ENCODE measurements at regions not wholly inside any gene's neighbourhood (a gene's known extent, or its start where the extent isn't known, plus 50 kb on each side); places are given as distances from the start of the nearest gene placed in this dataset.

- no peaks in the 10 kb centered on the region for H3K4me1 ChIP-seq (ENCODE audit: insufficient read depth, low read length)
- H3K27me3 Mint-ChIP-seq: peaks cover 0 to 8% of the 10 kb centered on the region in 2 donors
- no peaks in the 10 kb centered on the region for H3K4me1 Mint-ChIP-seq
- H3K27me3 ChIP-seq (ENCODE audit: insufficient read depth, low read length): no peaks in the 10 kb centered on the region
- H3K4me3 ChIP-seq (ENCODE audit: low read length in 2 of 2): no peak overlapping the region
- no peak for DNase-seq
- POLR2A ChIA-PET (ENCODE audit: partially characterized antibody): no interaction called here
- no peak overlapping the region for H3K27ac Mint-ChIP-seq
- no peak overlapping the region for H3K27ac ChIP-seq (ENCODE audit: low read depth, low read length)
- no peaks in the 10 kb centered on the region for H3K9me3 ChIP-seq (ENCODE audit: control insufficient read depth in 1 of 2, low read length in 2 of 2)
- H3K36me3 Mint-ChIP-seq: no peaks in the 10 kb centered on the region
- intact Hi-C loops (cut with micrococcal nuclease): no loop called here
- no peak overlapping the region for H3K4me3 Mint-ChIP-seq
- peaks cover 4 to 25% (median 12%) of the 10 kb centered on the region in 8 donors for H3K9me3 Mint-ChIP-seq
- CTCF ChIA-PET (ENCODE audit: partially characterized antibody): no interaction called here
- no peaks in the 10 kb centered on the region for H3K36me3 ChIP-seq (ENCODE audit: insufficient read depth, low read length)
These were observed 236.3 kb upstream of the SPRED2 start for GRCh38 chr2:65668744-65669143.

GRCh38 chr2:65666156-65666725 lies 233.8 kb upstream of the SPRED2 start:
- H3K4me3 ChIP-seq (ENCODE audit: low read length in 2 of 2): no peak overlapping the region
- no peak for DNase-seq
- H3K36me3 Mint-ChIP-seq: no peaks in the 10 kb centered on the region
- no peaks in the 10 kb centered on the region for H3K4me1 ChIP-seq (ENCODE audit: insufficient read depth, low read length)
- H3K4me3 Mint-ChIP-seq: no peak overlapping the region
- POLR2A ChIA-PET (ENCODE audit: partially characterized antibody): no interaction called here
- H3K27ac ChIP-seq (ENCODE audit: low read depth, low read length): no peak overlapping the region
- no peaks in the 10 kb centered on the region for H3K36me3 ChIP-seq (ENCODE audit: insufficient read depth, low read length)
- peaks cover 7 to 17% of the 10 kb centered on the region in 2 donors for H3K27me3 Mint-ChIP-seq
- CTCF ChIA-PET (ENCODE audit: partially characterized antibody): no interaction called here
- H3K9me3 Mint-ChIP-seq: peaks cover 4 to 25% (median 12%) of the 10 kb centered on the region in 8 donors
- H3K27ac Mint-ChIP-seq: no peak overlapping the region
- intact Hi-C loops (cut with micrococcal nuclease): no loop called here
- H3K4me1 Mint-ChIP-seq: no peaks in the 10 kb centered on the region
- H3K9me3 ChIP-seq (ENCODE audit: control insufficient read depth in 1 of 2, low read length in 2 of 2): no peaks in the 10 kb centered on the region
- no peaks in the 10 kb centered on the region for H3K27me3 ChIP-seq (ENCODE audit: insufficient read depth, low read length)

GRCh38 chr2:65664931-65665330 lies 232.5 kb upstream of the SPRED2 start:
- H3K4me1 Mint-ChIP-seq: no peaks in the 10 kb centered on the region
- no peaks in the 10 kb centered on the region for H3K27me3 ChIP-seq (ENCODE audit: insufficient read depth, low read length)
- no peaks in the 10 kb centered on the region for H3K9me3 ChIP-seq (ENCODE audit: control insufficient read depth in 1 of 2, low read length in 2 of 2)
- intact Hi-C loops (cut with micrococcal nuclease): no loop called here
- ChIA-PET POLR2A (ENCODE audit: partially characterized antibody) (no interaction called here), CTCF (ENCODE audit: partially characterized antibody) (no interaction called here)
- H3K4me3 ChIP-seq (ENCODE audit: low read length in 2 of 2): no peak overlapping the region
- H3K36me3 Mint-ChIP-seq: no peaks in the 10 kb centered on the region
- peaks cover 7 to 14% of the 10 kb centered on the region in 2 donors for H3K27me3 Mint-ChIP-seq
- H3K36me3 ChIP-seq (ENCODE audit: insufficient read depth, low read length): no peaks in the 10 kb centered on the region
- no peak for DNase-seq
- H3K9me3 Mint-ChIP-seq: peaks cover 4 to 25% (median 12%) of the 10 kb centered on the region in 8 donors
- H3K27ac Mint-ChIP-seq: no peak overlapping the region
- H3K27ac ChIP-seq (ENCODE audit: low read depth, low read length): no peak overlapping the region
- no peak overlapping the region for H3K4me3 Mint-ChIP-seq
- no peaks in the 10 kb centered on the region for H3K4me1 ChIP-seq (ENCODE audit: insufficient read depth, low read length)

GRCh38 chr2:65663831-65664407 lies 231.5 kb upstream of the SPRED2 start:
- ChIA-PET CTCF (ENCODE audit: partially characterized antibody) (no interaction called here), POLR2A (ENCODE audit: partially characterized antibody) (no interaction called here)
- H3K4me3 Mint-ChIP-seq: no peak overlapping the region
- Histone ChIP-seq H3K4me1 (ENCODE audit: insufficient read depth, low read length) (no peaks in the 10 kb centered on the region), H3K27ac (ENCODE audit: low read depth, low read length) (no peak overlapping the region), H3K27me3 (ENCODE audit: insufficient read depth, low read length) (peaks cover 4% of the 10 kb centered on the region), H3K9me3 (ENCODE audit: control insufficient read depth in 1 of 2, low read length in 2 of 2) (no peaks in the 10 kb centered on the region), H3K36me3 (ENCODE audit: insufficient read depth, low read length) (no peaks in the 10 kb centered on the region), H3K4me3 (ENCODE audit: low read length in 2 of 2) (no peak overlapping the region)
- peaks cover 4 to 16% (median 10%) of the 10 kb centered on the region in 8 donors for H3K9me3 Mint-ChIP-seq
- no peak for DNase-seq
- peaks cover 0 to under 1% (median 0%) of the 10 kb centered on the region in 4 donors for H3K4me1 Mint-ChIP-seq
- peaks cover 11 to 17% of the 10 kb centered on the region in 2 donors for H3K27me3 Mint-ChIP-seq
- intact Hi-C loops (cut with micrococcal nuclease): no loop called here
- no peaks in the 10 kb centered on the region for H3K36me3 Mint-ChIP-seq
- no peak overlapping the region for H3K27ac Mint-ChIP-seq

- Mint-ChIP-seq H3K4me3 (no peak overlapping the region), H3K36me3 (no peaks in the 10 kb centered on the region), H3K27me3 (peaks cover 12 to 20% of the 10 kb centered on the region in 2 donors), H3K27ac (no peak overlapping the region), H3K9me3 (peaks cover 0 to 6% (median 2%) of the 10 kb centered on the region in 8 donors), H3K4me1 (peaks cover 0 to 1% (median 0%) of the 10 kb centered on the region in 4 donors)
- Histone ChIP-seq H3K36me3 (ENCODE audit: insufficient read depth, low read length) (no peaks in the 10 kb centered on the region), H3K27ac (ENCODE audit: low read depth, low read length) (no peak overlapping the region), H3K4me3 (ENCODE audit: low read length in 2 of 2) (no peak overlapping the region), H3K4me1 (ENCODE audit: insufficient read depth, low read length) (no peaks in the 10 kb centered on the region), H3K9me3 (ENCODE audit: control insufficient read depth in 1 of 2, low read length in 2 of 2) (no peaks in the 10 kb centered on the region), H3K27me3 (ENCODE audit: insufficient read depth, low read length) (peaks cover 6% of the 10 kb centered on the region)
- intact Hi-C loops (cut with micrococcal nuclease): no loop called here
- CTCF ChIA-PET (ENCODE audit: partially characterized antibody): no interaction called here
- POLR2A ChIA-PET (ENCODE audit: partially characterized antibody): no interaction called here
- DNase-seq: no peak
These were observed 230.4 kb upstream of the SPRED2 start for GRCh38 chr2:65662654-65663432.

- no peak overlapping the region for H3K27ac Mint-ChIP-seq
- H3K36me3 ChIP-seq (ENCODE audit: insufficient read depth, low read length): no peaks in the 10 kb centered on the region
- peaks cover 12 to 27% of the 10 kb centered on the region in 2 donors for H3K27me3 Mint-ChIP-seq
- H3K27ac ChIP-seq (ENCODE audit: low read depth, low read length): no peak overlapping the region
- ChIA-PET CTCF (ENCODE audit: partially characterized antibody) (no interaction called here), POLR2A (ENCODE audit: partially characterized antibody) (no interaction called here)
- H3K36me3 Mint-ChIP-seq: no peaks in the 10 kb centered on the region
- H3K4me1 Mint-ChIP-seq: peaks cover 0 to 1% (median 0%) of the 10 kb centered on the region in 4 donors
- H3K4me1 ChIP-seq (ENCODE audit: insufficient read depth, low read length): no peaks in the 10 kb centered on the region
- H3K9me3 ChIP-seq (ENCODE audit: control insufficient read depth in 1 of 2, low read length in 2 of 2): no peaks in the 10 kb centered on the region
- intact Hi-C loops (cut with micrococcal nuclease): no loop called here
- H3K4me3 Mint-ChIP-seq: no peak overlapping the region
- peaks cover 0 to 3% (median 1%) of the 10 kb centered on the region in 8 donors for H3K9me3 Mint-ChIP-seq
- peaks cover 6% of the 10 kb centered on the region for H3K27me3 ChIP-seq (ENCODE audit: insufficient read depth, low read length)
- DNase-seq: no peak
- H3K4me3 ChIP-seq (ENCODE audit: low read length in 2 of 2): no peak overlapping the region
These were observed 229.7 kb upstream of the SPRED2 start for GRCh38 chr2:65661980-65662653.

GRCh38 chr2:65660340-65660739 lies 227.9 kb upstream of the SPRED2 start:
- Histone ChIP-seq H3K36me3 (ENCODE audit: insufficient read depth, low read length) (no peaks in the 10 kb centered on the region), H3K27me3 (ENCODE audit: insufficient read depth, low read length) (peaks cover 6% of the 10 kb centered on the region), H3K4me1 (ENCODE audit: insufficient read depth, low read length) (no peaks in the 10 kb centered on the region), H3K9me3 (ENCODE audit: control insufficient read depth in 1 of 2, low read length in 2 of 2) (no peaks in the 10 kb centered on the region), H3K27ac (ENCODE audit: low read depth, low read length) (no peak overlapping the region), H3K4me3 (ENCODE audit: low read length in 2 of 2) (no peak overlapping the region)
- DNase-seq: no peak
- Mint-ChIP-seq H3K4me3 (no peak overlapping the region), H3K27me3 (peaks cover 12 to 29% of the 10 kb centered on the region in 2 donors), H3K4me1 (peaks cover 0 to 1% (median 0%) of the 10 kb centered on the region in 4 donors), H3K9me3 (no peaks in the 10 kb centered on the region), H3K27ac (no peak overlapping the region), H3K36me3 (no peaks in the 10 kb centered on the region)
- CTCF ChIA-PET (ENCODE audit: partially characterized antibody): no interaction called here
- intact Hi-C loops (cut with micrococcal nuclease): no loop called here
- POLR2A ChIA-PET (ENCODE audit: partially characterized antibody): no interaction called here

Data from CD4-positive, alpha-beta memory T cell (primary cell).